ENCODE measurements at regions not wholly inside any gene's neighbourhood (a gene's known extent, or its start where the extent isn't known, plus 50 kb on each side); places are given as distances from the start of the nearest gene placed in this dataset.

DNA sequence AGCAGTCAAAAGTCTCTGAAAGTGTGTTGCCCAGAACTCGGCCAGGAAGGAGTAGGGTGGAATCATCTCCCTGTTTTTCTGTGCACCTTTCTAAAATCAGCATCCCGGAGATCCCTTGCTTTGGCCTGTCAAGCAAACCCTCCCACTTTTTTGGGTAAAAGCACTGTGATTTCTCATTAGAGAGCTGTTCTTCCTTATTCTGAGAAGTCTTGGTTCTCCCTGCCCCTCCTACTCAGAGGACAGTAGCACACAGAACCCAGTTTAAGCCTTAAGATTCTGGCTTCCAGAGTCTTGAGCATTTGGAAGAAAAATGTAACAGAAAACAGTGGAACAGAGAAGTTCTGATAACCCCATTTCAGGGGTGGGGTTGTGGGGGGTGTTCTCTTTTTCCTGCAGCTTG, 52.6 kb upstream of the KATNAL1 start:
- no peak for DNase-seq (ENCODE audit: low read depth)

DNA sequence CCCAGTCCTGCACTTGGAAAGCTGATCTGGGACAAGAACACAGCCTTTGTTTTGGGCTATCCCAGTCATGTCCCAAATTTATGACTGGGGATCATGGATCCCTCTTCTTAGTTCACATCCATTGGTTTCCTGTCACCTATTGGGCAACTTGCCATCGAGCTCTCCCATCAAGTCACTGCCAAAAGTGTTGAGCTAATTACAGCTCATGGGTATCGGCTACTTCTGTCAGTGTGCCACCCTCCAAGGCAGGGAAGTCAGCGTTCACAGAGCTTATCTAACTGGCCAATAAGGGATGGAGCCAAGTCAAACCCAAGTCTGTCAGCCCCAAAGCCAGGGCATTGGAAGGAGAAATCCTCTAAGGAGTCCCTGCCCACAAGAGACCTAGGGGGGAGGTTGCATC, 53.2 kb upstream of the KATNAL1 start:
- DNase-seq (ENCODE audit: low read depth) = no peak

DNA sequence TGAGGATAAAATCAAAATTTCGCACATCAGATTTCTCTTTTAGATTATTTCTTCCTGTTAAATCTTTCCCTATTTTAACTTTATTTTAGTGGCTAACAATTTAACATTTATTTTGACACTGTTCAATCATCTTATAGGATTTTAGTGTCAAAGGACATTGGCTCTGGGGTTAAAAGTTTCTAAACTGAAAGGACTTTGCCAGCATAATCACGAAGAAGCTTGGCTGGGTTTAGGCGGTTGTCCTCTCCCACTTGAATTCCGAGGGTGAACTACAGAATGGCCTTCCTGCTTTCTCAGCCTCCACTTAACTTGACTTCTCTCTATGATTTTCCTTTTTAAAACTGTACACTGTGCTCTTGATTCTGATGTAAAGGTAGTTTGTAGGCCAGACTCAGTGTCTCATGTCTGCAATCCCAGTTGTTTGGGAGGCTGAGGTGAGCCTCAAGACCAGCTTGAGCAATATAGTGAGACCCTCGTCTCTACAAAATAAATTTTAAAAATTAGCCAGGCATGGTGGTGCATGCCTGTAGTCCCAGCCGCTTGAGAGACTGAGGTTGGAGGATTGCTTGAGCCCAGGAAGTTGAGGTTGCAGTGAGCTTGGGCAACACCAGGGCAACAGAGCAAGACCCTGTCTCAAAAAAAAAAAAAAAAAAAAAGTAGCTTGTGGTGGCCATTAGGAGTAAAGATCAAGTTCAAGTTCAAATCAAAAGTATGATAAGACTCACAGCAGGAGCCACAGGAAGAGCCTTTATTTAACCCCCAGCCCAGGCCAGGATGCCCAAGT, 54.8 kb upstream of the KATNAL1 start:
- DNase-seq (ENCODE audit: low read depth) = no peak

DNA sequence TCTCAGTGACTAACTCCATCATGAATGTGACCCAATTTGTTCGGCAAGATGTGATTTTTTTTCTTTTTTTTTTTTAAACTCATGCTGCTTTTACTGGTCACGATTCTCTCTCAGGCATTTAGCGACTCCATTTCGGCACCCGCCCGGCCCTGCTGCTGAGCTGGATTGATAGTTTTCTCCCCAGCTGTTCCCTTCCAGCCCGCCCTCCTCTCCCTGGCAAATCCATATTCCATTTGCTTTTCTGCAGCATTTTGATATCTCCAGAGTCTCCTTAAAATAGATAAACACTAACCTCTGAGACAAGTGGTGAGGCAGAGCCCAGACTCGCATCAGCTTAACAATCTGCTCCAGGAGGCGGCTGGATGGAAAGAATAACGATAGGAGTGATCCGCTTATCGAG, 55.5 kb upstream of the KATNAL1 start:
- no peak for DNase-seq (ENCODE audit: low read depth)

DNA sequence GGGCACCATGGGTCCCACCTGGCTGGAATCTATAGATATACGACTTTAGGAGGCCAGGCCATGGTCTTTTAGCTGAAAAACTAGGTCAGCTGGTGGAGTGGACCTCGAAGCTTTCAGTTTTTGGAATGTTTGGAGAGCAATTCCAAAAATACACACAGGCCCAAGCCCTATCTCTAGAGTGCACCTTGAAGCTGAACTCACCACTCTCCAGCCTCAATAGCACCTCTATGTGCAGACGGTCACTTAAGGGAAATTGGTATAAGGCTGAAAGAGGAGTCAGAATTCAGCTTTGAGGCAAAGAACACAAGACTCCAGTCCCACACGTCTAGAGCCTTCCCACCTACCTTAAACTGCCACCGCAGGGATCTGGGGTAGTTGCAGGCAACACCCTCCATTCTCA, 56.4 kb upstream of the KATNAL1 start:
- DNase-seq (ENCODE audit: low read depth) = no peak

DNA sequence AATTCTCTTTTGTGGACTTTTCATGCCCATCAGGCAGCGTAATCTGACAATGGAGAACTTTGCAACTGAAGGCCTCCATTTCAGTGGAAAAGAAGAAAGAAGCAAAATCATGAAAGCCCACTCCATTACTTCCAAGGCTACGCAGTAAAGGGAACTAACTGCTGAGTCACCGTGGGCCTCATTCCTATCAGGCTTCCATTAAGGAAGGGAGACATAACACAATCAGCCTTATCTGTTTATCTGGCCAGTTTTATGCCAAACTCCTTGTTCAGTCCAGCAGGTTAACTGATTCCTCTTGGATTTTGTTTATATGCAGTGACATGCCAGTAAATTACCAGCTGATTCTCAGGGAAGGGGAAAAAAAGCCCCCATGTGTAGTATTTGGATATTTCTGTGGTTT, 56.8 kb upstream of the KATNAL1 start:
- no peak for DNase-seq (ENCODE audit: low read depth)

DNA sequence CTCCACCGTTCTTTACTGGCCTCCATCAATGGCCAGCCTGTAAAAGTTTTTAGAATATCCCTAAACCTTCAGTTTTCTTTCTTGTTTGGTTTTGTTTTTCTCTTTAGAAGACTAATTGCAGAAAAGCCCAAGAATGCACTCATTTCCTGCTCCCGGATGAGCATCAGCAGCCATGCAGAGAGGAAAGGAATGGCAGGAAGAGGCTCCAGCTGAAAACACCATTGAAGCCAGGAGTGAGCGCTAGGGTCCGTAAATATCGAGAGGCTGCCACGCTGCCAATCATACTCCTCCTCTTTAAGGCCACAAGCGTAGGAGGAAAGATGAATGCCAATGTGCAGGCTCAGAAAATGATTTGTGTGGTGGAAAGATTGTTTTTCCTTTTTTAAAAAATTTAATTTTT, 57.4 kb upstream of the UBE2L5 start:
- DNase-seq (ENCODE audit: low read depth) = no peak

DNA sequence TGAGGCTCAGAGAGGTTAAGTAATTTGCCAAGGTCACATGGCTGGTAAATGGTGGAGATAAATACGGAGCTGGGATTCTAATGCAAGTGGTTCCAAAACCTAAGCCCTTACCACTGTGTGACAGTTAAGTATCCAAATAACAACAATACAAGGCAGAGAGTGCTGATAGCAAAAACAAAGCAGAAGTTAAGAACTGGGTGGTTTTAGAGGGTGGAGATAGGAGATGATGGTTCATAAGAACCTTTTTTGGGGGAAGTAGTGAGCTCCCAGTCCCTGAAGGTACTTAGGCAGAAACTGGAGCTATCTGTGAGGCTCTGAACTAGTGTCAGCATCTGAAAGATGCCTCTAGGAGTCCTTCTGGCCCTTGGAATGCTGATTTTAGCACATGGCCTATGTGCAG, 56.2 kb upstream of the UBE2L5 start:
- DNase-seq (ENCODE audit: low read depth) = no peak

DNA sequence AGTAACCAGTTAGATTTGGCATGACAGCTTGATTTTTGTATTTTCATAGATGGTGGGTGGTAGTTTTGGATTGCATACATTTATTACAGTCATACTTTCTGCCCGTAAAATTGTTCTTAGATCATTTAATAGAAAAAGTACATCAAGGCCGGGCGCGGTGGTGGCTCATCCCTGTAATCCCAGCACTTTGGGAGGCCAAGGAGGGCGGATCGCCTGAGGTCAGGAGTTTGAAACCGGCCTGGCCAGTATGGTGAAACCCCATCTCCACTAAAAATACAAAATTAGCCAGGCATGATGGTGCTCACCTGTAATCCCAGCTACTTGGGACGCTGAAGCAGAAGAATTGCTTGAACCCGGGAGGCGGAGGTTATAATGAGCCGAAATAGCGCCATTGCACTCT, 55.0 kb upstream of the UBE2L5 start:
- no peak for DNase-seq (ENCODE audit: low read depth)

DNA sequence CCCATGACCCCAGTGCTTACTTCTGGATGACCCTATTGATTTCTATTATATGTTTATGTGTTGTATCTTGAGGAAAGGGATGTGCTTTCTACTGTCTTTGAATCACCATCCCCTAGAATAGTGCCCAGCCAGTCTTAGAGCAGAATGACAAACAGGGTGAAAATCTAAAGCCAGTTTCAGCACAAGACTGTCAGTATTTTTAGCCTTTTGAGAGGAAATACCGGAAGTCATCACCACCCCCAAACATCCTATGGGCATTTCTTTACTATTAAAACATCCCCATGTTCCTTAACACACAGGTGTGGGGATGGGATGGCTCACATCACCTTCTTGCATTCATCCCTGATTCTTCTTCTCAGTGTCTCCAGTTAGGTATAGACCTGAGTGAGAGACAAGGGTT, 52.1 kb upstream of the UBE2L5 start:
- DNase-seq (ENCODE audit: low read depth) = no peak

DNA sequence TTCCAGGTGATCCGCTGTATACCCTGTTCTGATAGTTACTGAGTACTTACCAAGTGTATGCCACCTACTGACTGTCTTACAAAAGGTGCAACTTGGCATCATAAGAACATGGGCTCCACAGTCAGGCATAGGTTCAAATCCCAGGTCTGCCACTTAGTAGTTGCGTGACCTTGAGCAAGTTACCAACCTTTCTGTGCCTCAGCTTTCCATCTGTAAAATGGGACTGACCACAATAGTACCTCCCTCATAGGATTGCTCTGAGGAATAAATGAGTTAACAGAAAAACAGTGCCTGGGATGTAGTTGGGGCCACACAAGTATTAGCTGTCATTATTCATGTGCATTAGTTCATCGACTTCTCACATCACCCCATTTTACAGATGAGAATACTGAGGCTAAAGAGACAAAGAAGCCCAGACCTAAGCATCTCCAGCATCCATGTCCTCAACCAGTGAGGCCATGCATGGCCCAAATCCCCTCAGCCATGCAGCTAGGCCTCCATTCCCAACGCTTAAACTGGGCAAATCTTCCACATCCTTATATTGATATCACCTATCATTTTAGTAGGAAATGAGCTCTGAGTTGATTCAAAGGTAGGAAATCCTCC, 51.3 kb upstream of the UBE2L5 start:
- DNase-seq (ENCODE audit: low read depth) = no peak

DNA sequence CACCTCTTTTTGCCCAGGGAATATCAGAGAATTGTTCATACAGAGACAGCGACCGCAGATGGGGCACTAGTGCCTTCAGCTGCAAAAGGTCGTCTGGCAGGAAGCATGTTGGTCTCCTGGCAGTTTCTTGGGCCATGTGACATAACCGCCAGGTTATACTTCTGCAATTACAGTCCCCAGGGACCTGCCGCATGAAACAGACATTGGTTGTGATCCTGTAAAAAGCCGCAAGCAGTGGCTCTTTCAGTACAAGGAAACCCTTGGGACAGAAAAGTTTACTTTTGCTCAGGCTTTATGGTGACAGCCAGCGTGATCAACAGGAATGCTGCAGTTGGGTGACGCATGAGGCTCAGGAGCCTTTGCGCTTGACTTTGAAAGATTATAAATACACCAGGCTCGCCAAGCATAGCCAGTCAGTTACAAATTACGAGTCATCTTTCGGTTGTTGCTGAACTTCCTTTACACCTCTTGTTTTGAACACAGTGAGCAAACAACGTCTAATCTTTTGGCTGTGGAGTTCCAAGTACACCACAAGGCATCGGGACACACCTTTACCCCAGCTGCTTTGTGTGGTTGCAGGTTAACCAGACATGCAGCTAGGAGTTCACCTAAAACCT, 50.5 kb upstream of the UBE2L5 start:
- DNase-seq (ENCODE audit: low read depth) = peak; percentile 48

Data from activated T-helper 1 cell treated with Interleukin-2 at 50 U/mL for 16 hours (primary cell).